ENCODE measurements at regions not wholly inside any gene's neighbourhood (a gene's known extent, or its start where the extent isn't known, plus 50 kb on each side); places are given as distances from the start of the nearest gene placed in this dataset.

GRCh38 chr4:79232540-79232939 lies 93.3 kb downstream of the NAA11 start:
- no peak for DNase-seq (ENCODE audit: low read depth in 1 of 2, low spot score in 1 of 2)
- no peak for TF ChIP-seq REST (IDR thresholded peaks at IDR 0.05; ENCODE audit: insufficient replicate concordance, low read depth)
- no peak for TF ChIP-seq SPI1 (IDR thresholded peaks at IDR 0.05; ENCODE audit: borderline replicate concordance, low read depth)
- TF ChIP-seq GABPA (IDR thresholded peaks at IDR 0.05; ENCODE audit: low read depth) = no peak
- TF ChIP-seq, protein P1, sequence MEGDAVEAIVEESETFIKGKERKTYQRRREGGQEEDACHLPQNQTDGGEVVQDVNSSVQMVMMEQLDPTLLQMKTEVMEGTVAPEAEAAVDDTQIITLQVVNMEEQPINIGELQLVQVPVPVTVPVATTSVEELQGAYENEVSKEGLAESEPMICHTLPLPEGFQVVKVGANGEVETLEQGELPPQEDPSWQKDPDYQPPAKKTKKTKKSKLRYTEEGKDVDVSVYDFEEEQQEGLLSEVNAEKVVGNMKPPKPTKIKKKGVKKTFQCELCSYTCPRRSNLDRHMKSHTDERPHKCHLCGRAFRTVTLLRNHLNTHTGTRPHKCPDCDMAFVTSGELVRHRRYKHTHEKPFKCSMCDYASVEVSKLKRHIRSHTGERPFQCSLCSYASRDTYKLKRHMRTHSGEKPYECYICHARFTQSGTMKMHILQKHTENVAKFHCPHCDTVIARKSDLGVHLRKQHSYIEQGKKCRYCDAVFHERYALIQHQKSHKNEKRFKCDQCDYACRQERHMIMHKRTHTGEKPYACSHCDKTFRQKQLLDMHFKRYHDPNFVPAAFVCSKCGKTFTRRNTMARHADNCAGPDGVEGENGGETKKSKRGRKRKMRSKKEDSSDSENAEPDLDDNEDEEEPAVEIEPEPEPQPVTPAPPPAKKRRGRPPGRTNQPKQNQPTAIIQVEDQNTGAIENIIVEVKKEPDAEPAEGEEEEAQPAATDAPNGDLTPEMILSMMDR (IDR thresholded peaks at IDR 0.05; ENCODE audit: insufficient read depth, low read length) = no peak
- no peak for TF ChIP-seq POLR2AphosphoS5 (IDR thresholded peaks at IDR 0.05; ENCODE audit: low read depth)
- H3K27me3 ChIP-seq (ENCODE audit: insufficient read depth, poor library complexity, severe bottlenecking) = no peaks in the 10 kb centered on the region
- H3K4me3 ChIP-seq (replicated peaks; ENCODE audit: insufficient read depth, low read length) = no peak overlapping the region
- H3K27ac ChIP-seq (replicated peaks) = no peak overlapping the region

GRCh38 chr4:79227860-79228259 lies 98.0 kb downstream of the NAA11 start:
- peak in 1 of 2 experiments; percentile 31 for DNase-seq (ENCODE audit: low read depth in 1 of 2, low spot score in 1 of 2)
- TF ChIP-seq SPI1 (IDR thresholded peaks at IDR 0.05; ENCODE audit: borderline replicate concordance, low read depth) (no peak), POLR2AphosphoS5 (IDR thresholded peaks at IDR 0.05; ENCODE audit: low read depth) (no peak), GABPA (IDR thresholded peaks at IDR 0.05; ENCODE audit: low read depth) (no peak), REST (IDR thresholded peaks at IDR 0.05; ENCODE audit: insufficient replicate concordance, low read depth) (no peak)
- TF ChIP-seq, protein P1 (IDR thresholded peaks at IDR 0.05; ENCODE audit: insufficient read depth, low read length) = no peak
- H3K27ac ChIP-seq (replicated peaks) = no peak overlapping the region; the same call in 1 of the 2 replicates
- no peaks in the 10 kb centered on the region for H3K27me3 ChIP-seq (ENCODE audit: insufficient read depth, poor library complexity, severe bottlenecking)
- no peak overlapping the region for H3K4me3 ChIP-seq (replicated peaks; ENCODE audit: insufficient read depth, low read length)

DNA sequence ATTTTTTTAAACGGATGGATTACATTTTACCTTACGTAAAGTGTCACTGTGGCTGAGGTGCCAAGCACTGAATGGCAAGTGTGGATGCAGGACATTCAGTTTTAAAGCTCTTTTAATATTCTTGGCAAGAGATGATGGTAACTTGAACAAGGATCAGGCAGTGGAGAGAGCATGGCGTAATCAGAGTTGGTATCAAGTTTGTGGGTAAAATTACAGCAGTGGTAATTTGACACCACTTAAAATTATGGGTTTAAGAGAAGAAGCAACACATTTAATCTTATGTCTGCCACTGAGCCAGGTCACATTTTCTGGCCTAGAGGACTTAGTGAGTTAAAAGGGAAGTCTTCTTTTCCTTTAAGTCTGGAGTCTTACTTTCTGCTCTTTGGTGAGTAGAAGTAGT lies 100.5 kb downstream of the NAA11 start:
- no peak for TF ChIP-seq REST (IDR thresholded peaks at IDR 0.05; ENCODE audit: insufficient replicate concordance, low read depth)
- TF ChIP-seq POLR2AphosphoS5 (IDR thresholded peaks at IDR 0.05; ENCODE audit: low read depth) = no peak
- TF ChIP-seq SPI1 (IDR thresholded peaks at IDR 0.05; ENCODE audit: borderline replicate concordance, low read depth) = peak; percentile 37; the same call in 1 of the 2 replicates
- TF ChIP-seq, protein P1 (IDR thresholded peaks at IDR 0.05; ENCODE audit: insufficient read depth, low read length) = no peak
- no peak for TF ChIP-seq GABPA (IDR thresholded peaks at IDR 0.05; ENCODE audit: low read depth)
- H3K27ac ChIP-seq (replicated peaks) = no peak overlapping the region
- no peak for DNase-seq (ENCODE audit: low read depth in 1 of 2, low spot score in 1 of 2)
- no peaks in the 10 kb centered on the region for H3K27me3 ChIP-seq (ENCODE audit: insufficient read depth, poor library complexity, severe bottlenecking)
- no peak overlapping the region for H3K4me3 ChIP-seq (replicated peaks; ENCODE audit: insufficient read depth, low read length)

Data from HL-60 (cell line).